Activated naive CD8-positive, alpha-beta T cell treated with anti-CD3 and anti-CD28 coated beads, Interleukin-2, amount 10 ng/mL, durations not matched to agents 7 days and 5 days (primary cell): ENCODE measurements at regions not wholly inside any gene's neighbourhood (a gene's known extent, or its start where the extent isn't known, plus 50 kb on each side); places are given as distances from the start of the nearest gene placed in this dataset.

Experiments used
- ATAC-seq: fragments of 150-1000 bp; cut with Tn5 transposase; one replicate; pipeline ENCODE4 v1.10.0; 2021; ENCODE audit warnings: low read depth, moderate library complexity
- POLR2A ChIA-PET: fragments of 350-600 bp; sonication (Branson Sonifier 250); formaldehyde crosslinking; loops from one replicate; lab custom pipeline; 2021; ENCODE audit warnings: antibody characterized with exemption; lab: Charles Lee
- DNase-seq: peaks from one replicate; pipeline ENCODE4 v3.0.0; 2021
- H3K27ac Mint-ChIP-seq: one replicate; pipeline ENCODE4 v1.8.0; 2022; ENCODE audit warnings: mild to moderate bottlenecking, mixed read lengths
- H3K27me3 Mint-ChIP-seq: one replicate; pipeline ENCODE4 v1.8.0; 2022; ENCODE audit warnings: mild to moderate bottlenecking, moderate library complexity, mixed read lengths
- H3K36me3 Mint-ChIP-seq: one replicate; pipeline ENCODE4 v1.8.0; 2021; ENCODE audit warnings: mild to moderate bottlenecking, mixed read lengths
- H3K4me1 Mint-ChIP-seq: one replicate; pipeline ENCODE4 v1.8.0; 2021; ENCODE audit warnings: mixed read lengths
- H3K4me3 Mint-ChIP-seq: one replicate; pipeline ENCODE4 v1.8.0; 2022; ENCODE audit warnings: mild to moderate bottlenecking, moderate library complexity, mixed read lengths
- H3K9me3 Mint-ChIP-seq: one replicate; pipeline ENCODE4 v1.8.0; 2021; ENCODE audit warnings: mixed read lengths

DNA sequence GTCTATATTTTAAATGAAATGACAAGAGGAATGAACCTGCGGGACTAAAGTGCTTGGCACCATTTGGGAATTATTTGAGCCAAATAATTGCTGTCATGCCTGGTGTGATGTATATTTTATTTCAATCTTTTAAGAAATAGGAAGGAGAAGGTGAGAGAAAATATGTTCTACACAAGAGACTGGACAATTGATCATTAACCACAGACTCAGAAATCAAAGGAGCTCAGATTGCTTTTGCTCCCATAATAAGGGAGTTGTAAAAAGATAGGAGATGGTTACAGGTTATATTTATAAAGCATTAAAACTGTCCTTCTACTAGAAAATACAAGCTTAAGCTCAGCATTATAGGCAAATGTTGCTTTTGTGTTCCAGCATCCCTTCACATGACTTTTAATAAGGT is 515.2 kb upstream of the SULF2 start:
- ATAC-seq, result no peak
- POLR2A ChIA-PET, result no interaction called here
- no peaks in the 10 kb centered on the region for H3K4me1 Mint-ChIP-seq

DNA sequence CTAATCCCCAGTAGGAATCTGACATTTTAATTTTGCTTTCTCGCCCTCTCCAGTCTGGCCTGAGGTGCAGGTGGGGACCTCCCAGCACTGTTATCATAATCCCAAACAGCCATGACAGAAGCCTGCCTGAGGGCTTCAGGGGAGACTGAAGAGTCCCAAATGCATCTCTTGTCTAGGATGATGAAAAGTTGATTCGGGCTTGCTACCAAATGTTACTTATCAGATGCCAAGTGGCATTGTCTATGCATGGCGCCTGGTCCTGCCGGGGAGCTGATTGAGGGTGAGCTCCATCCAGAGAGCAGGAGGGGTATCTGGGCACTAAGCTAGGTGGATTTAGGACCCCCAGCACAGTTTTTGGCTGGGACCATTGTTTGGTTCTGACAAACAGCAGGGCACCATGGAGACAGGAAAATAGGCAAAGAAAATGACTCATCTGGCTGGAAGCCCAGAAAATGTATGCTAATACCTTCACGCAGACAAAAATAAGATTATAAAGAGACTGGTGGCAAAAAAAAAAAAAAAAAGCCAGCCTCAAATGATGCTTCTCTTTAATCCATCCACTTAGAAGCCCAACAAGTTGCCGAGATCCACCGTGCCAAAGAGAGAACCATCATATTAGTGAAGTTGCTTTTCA is 513.7 kb upstream of the SULF2 start:
- no peaks in the 10 kb centered on the region for H3K36me3 Mint-ChIP-seq
- no peak for DNase-seq
- no peaks in the 10 kb centered on the region for H3K4me1 Mint-ChIP-seq
- H3K9me3 Mint-ChIP-seq, result peaks cover 2% of the 10 kb centered on the region
- ATAC-seq, result no peak
- H3K4me3 Mint-ChIP-seq, result no peak overlapping the region
- peaks cover 14% of the 10 kb centered on the region for H3K27me3 Mint-ChIP-seq
- no peak overlapping the region for H3K27ac Mint-ChIP-seq
- POLR2A ChIA-PET, result no interaction called here

More for the DNA sequence above, 515.2 kb upstream of the SULF2 start:
- DNase-seq, result no peak
- no peak overlapping the region for H3K27ac Mint-ChIP-seq
- peaks cover 2% of the 10 kb centered on the region for H3K9me3 Mint-ChIP-seq
- no peak overlapping the region for H3K4me3 Mint-ChIP-seq
- peaks cover 14% of the 10 kb centered on the region for H3K27me3 Mint-ChIP-seq
- no peaks in the 10 kb centered on the region for H3K36me3 Mint-ChIP-seq

DNA sequence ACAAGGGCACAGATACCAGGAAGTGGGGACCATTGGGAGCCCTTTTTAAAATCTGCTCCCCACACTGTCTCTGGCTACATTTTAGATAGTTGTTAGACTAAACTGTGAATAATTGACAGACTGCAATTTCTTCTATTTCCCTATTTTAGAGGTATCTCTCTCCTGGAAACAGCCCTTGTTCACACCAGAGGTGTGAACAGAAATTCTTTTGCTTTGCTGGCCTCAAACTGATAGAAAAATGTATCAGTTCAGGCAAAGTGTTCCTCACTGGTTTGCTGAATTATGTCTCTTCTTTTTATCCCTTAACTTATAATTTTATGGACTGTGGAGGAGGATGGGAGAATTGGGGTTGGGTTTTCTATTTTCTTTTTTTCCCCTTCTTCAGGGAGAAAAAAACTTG is 513.2 kb upstream of the SULF2 start:
- no peaks in the 10 kb centered on the region for H3K4me1 Mint-ChIP-seq
- POLR2A ChIA-PET, result no interaction called here
- H3K27ac Mint-ChIP-seq, result no peak overlapping the region
- ATAC-seq (no peak), DNase-seq (no peak)
- H3K9me3 Mint-ChIP-seq, result peaks cover 2% of the 10 kb centered on the region
- H3K27me3 Mint-ChIP-seq, result peaks cover 13% of the 10 kb centered on the region
- H3K4me3 Mint-ChIP-seq, result no peak overlapping the region
- no peaks in the 10 kb centered on the region for H3K36me3 Mint-ChIP-seq

DNA sequence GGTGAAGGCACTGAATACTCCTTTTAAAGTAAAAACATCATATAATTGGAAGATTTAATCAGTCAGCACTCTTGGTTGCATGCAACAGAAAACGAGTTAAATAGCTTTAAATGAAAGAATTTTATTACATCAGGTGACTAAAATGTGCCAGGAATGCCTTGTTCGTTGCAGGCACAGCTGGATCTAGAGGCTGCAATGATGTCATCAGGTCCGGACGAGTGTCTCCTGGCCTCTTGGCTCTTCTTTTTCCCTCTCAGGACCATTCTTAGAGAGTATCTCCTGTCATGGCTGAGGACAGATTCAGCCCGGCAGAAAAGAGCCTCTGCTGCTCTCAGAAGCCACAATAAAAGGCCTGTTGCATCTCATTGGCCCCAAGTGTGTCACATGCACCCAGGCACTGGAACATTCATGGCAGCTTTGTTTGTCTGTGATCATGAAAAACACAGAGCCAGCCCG is 510.7 kb upstream of the SULF2 start:
- no peak overlapping the region for H3K27ac Mint-ChIP-seq
- H3K36me3 Mint-ChIP-seq, result no peaks in the 10 kb centered on the region
- POLR2A ChIA-PET, result no interaction called here
- ATAC-seq (no peak), DNase-seq (no peak)
- H3K9me3 Mint-ChIP-seq, result peaks cover 2% of the 10 kb centered on the region
- H3K4me1 Mint-ChIP-seq, result no peaks in the 10 kb centered on the region
- H3K27me3 Mint-ChIP-seq, result peaks cover 11% of the 10 kb centered on the region
- no peak overlapping the region for H3K4me3 Mint-ChIP-seq

DNA sequence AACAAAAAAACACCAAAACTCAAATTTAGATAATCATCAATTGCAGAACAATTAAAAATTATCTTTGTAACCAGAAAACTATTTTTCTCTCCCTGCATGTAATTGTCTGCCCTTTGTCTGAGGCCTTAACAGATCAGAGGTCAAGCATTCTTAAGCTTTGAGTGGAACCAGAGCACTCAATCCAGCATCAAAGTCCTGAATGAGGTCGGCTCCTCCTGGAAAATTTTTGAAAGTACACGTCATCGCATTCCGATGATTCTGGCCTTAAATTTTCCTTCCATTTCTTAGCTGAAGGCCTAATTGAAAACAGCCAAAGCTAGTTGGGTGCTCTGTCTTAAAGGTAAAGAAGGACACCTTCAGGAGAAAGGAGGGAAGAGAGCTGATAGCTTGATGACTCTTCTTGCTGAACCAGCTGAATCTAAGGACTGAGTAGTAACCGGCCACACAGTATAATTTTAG is 510.2 kb upstream of the SULF2 start:
- POLR2A ChIA-PET, result no interaction called here
- ATAC-seq, result no peak

DNA sequence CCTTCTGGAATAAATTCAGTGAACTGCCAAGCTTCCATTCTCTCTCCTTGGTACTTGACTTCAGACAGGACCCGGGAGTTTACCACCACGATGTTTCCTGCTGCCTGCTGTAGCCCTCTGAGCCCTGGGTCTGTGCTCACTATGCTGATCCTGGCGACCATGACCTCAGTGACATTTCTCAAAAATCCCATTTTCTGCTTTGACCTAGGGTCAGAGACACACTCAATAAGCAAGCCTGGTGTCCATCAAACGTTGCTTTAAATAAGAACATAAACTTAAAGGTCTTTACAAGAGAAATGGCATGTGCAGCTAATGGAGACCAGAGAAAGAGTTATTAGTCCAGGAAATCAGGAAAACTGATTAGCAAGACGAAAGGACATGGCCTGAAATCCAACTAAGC is 509.7 kb upstream of the SULF2 start:
- DNase-seq, result no peak
- Mint-ChIP-seq H3K36me3 (no peaks in the 10 kb centered on the region), H3K4me1 (no peaks in the 10 kb centered on the region), H3K27ac (no peak overlapping the region), H3K4me3 (no peak overlapping the region), H3K9me3 (peaks cover 2% of the 10 kb centered on the region), H3K27me3 (peaks cover 14% of the 10 kb centered on the region)
- no peak for ATAC-seq
- POLR2A ChIA-PET, result no interaction called here

More for the DNA sequence above, 510.2 kb upstream of the SULF2 start:
- DNase-seq, result no peak
- H3K9me3 Mint-ChIP-seq, result peaks cover 2% of the 10 kb centered on the region
- H3K4me3 Mint-ChIP-seq, result no peak overlapping the region
- peaks cover 11% of the 10 kb centered on the region for H3K27me3 Mint-ChIP-seq
- no peak overlapping the region for H3K27ac Mint-ChIP-seq
- H3K36me3 Mint-ChIP-seq, result no peaks in the 10 kb centered on the region
- H3K4me1 Mint-ChIP-seq, result no peaks in the 10 kb centered on the region

DNA sequence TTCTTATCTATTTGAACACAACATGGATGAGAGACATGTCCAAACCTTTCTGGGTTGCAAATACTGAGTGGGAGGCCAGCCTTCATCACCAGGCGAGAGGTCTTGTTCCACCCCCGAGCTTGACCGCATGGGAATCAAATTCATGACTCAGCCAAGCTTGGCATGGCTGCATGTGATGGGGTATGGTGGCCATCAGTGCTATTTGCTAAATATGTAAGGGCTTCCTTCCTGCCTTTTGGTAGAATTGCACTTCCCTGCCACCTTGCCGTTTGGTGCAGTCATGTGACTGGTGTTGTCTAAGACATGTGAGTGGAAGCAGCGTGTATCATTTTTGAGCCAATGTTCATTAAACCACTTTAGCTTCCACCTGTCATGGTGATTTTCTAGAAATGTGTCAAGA is 508.9 kb upstream of the SULF2 start:
- Mint-ChIP-seq H3K9me3 (no peaks in the 10 kb centered on the region), H3K27ac (no peak overlapping the region), H3K36me3 (no peaks in the 10 kb centered on the region), H3K27me3 (peaks cover 11% of the 10 kb centered on the region), H3K4me1 (no peaks in the 10 kb centered on the region), H3K4me3 (no peak overlapping the region)
- ATAC-seq (no peak), DNase-seq (no peak)
- POLR2A ChIA-PET, result no interaction called here

DNA sequence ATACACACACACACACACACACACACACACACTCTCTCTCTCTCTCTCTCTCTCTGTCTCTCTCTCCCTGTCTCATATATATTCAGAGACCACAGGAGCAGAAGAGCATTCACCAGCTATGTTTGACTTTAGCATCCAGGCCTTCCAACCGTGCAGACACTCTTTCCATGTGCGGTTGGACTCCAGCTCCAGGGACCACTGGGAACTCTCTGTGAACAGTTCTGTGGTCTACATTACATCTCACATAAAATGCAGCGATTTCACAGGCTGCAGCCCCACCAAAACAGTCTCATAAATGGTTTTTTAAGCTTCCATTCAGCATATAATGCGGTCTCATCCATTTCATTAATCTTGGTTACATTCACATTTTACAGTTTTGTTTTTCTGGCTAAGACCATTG is 508.4 kb upstream of the SULF2 start:
- DNase-seq (no peak), ATAC-seq (no peak)
- Mint-ChIP-seq H3K4me3 (no peak overlapping the region), H3K4me1 (no peaks in the 10 kb centered on the region), H3K27me3 (peaks cover 6% of the 10 kb centered on the region), H3K36me3 (no peaks in the 10 kb centered on the region), H3K27ac (no peak overlapping the region), H3K9me3 (no peaks in the 10 kb centered on the region)
- POLR2A ChIA-PET, result no interaction called here

DNA sequence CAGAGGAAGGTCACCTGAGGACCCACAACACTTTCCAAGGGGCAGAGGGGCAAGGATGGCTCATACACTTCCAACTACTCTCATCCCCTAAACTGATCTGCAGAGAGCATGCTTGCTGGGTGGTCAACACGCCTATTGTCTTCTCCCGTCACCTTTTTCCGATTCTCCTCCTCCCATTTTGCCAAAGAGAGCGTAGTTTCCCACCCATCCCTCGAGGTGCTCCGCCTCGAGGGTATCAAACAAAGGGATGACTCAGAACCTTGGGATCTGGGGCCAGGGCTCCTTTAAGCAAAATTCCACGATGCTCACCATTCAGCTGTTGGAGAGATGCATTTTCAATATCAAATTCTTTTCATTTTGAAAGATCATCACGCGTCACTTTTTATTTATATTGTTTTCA is 507.5 kb upstream of the SULF2 start:
- Mint-ChIP-seq H3K4me1 (no peaks in the 10 kb centered on the region), H3K27me3 (peaks cover 6% of the 10 kb centered on the region)

DNA sequence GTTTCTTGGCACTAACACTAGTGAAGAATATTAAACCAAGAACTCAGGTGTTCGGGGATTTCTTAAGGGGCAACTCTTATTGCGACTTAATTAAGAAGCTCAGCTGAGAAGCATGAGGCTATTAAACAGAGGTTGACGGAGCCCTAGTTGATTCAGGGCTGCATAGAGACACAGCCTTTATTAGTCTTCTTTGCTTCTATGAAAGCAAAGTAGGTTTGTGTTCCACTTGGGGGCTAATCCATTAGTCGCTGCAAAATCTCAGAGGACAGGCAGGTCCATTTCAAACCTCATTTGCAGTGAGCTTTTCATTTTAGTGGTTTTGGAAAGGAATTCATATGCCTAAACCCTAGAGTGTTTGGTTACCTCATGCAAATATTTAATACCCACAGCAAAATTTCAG is 506.6 kb upstream of the SULF2 start:
- POLR2A ChIA-PET, result no interaction called here
- H3K36me3 Mint-ChIP-seq, result no peaks in the 10 kb centered on the region
- H3K4me1 Mint-ChIP-seq, result no peaks in the 10 kb centered on the region
- H3K27ac Mint-ChIP-seq, result no peak overlapping the region
- DNase-seq (no peak), ATAC-seq (no peak)
- no peaks in the 10 kb centered on the region for H3K9me3 Mint-ChIP-seq
- peaks cover 9% of the 10 kb centered on the region for H3K27me3 Mint-ChIP-seq
- H3K4me3 Mint-ChIP-seq, result no peak overlapping the region

More for the DNA sequence above, 507.5 kb upstream of the SULF2 start:
- Mint-ChIP-seq H3K4me3 (no peak overlapping the region), H3K27ac (no peak overlapping the region), H3K36me3 (no peaks in the 10 kb centered on the region), H3K9me3 (no peaks in the 10 kb centered on the region)
- no peak for DNase-seq
- ATAC-seq, result no peak
- POLR2A ChIA-PET, result no interaction called here

DNA sequence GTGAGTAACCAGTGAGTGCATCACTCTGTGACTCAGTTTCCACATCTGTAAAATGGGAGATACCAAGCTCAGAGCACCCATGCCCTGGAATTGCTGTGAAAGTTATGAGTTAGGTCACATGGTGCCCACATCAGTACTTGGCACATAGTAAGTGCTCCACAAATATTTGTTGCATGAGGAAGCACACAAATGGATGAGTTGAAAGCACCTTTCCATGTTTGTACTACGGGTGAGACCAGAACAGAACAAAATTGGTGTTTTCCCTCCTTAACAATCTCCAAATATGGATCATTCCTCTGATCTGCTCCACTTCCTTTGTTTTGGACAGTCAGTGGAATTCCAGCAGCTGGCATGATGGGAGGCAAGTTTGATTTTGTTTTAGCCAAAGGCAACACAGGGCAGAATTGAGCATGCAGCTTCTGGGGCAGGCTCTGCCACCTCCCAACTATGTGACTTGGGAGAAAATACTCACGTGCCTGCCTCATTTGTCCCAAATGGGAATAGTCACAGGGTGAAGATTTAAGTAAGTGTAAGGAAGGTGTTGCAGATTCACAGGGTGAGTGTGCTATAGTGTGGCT is 503.7 kb upstream of the SULF2 start:
- no peaks in the 10 kb centered on the region for H3K36me3 Mint-ChIP-seq
- H3K27me3 Mint-ChIP-seq, result peaks cover 14% of the 10 kb centered on the region
- POLR2A ChIA-PET, result no interaction called here
- no peak overlapping the region for H3K27ac Mint-ChIP-seq
- DNase-seq, result no peak
- no peak for ATAC-seq
- no peaks in the 10 kb centered on the region for H3K9me3 Mint-ChIP-seq
- H3K4me3 Mint-ChIP-seq, result no peak overlapping the region
- no peaks in the 10 kb centered on the region for H3K4me1 Mint-ChIP-seq

DNA sequence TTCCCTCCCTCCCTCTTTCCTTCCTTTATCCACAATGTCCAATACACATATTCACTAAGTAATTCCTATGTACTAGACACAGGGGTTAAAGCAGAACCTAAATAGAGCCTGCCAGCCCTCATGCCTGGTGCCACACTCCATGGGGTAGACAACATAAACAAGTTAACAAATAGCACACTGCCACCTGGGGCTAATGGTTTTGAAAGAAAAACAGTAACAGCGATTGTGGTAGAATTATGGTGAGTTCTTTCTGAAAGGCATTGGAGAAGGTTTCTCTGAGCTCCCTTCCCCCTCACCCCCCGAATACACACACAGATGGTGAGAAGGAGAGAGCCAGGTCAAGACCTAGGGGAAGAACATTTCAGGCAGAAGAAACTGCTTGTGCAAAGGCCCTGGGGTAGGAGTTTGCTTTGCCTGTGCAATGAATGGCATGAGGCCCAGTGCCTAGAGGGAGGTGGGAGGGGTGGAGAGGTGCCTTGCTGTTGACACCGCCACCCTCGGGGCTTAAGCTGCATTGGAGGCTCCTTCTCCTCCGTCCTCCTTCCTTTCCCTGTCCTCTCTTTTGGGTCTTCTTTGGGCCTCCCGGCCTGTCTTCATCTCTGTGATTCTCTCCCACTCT is 502.4 kb upstream of the SULF2 start:
- Mint-ChIP-seq H3K27ac (no peak overlapping the region), H3K27me3 (peaks cover 12% of the 10 kb centered on the region), H3K9me3 (no peaks in the 10 kb centered on the region), H3K36me3 (no peaks in the 10 kb centered on the region), H3K4me3 (no peak overlapping the region), H3K4me1 (no peaks in the 10 kb centered on the region)
- POLR2A ChIA-PET, result no interaction called here
- DNase-seq (no peak), ATAC-seq (no peak)

DNA sequence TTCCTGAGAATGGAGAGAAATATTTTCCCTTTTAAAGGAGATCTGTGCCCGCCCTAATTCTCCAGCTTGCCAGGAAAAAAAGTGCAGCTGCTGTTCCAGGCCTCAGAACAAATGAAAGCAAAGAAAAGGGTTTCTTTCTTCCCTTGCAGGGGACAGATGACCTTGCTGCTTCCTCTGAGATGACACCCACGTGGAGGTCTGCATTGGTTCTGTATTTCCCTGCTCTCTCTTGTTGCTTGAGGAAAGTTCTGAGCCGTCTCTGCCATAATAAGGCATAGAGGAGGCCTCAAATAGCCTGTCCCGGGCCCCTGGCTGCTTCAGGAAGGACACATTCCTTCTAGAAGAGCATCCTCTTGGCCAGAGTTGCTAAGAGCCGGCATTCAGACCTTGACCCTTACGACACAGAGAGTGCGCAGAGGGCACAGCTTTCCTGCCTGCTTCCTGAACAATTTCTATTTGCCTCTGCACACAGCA is 501.8 kb upstream of the SULF2 start:
- Mint-ChIP-seq H3K36me3 (no peaks in the 10 kb centered on the region), H3K4me3 (no peak overlapping the region), H3K9me3 (no peaks in the 10 kb centered on the region), H3K4me1 (no peaks in the 10 kb centered on the region), H3K27me3 (peaks cover 12% of the 10 kb centered on the region), H3K27ac (no peak overlapping the region)
- no peak for ATAC-seq
- no peak for DNase-seq
- POLR2A ChIA-PET, result no interaction called here

DNA sequence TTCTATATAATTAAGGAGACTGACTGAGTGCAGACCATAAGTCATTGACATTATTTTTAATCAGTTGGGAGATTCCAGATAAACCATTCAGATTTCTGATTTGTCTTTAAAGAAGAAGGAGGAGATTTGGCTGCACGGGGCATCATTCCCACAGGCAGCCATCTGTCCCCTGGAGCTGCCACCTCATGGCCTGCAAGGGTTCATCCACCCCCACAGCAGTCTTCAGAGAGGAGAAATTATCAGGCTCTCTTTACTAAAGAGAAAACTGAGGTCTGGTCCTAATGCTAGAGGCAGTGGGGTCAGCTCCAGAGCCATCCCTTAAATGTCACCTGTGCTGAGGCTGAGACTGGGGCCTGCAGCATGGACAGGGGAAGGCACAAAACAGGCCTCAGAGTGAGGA is 501.3 kb upstream of the SULF2 start:
- Mint-ChIP-seq H3K36me3 (no peaks in the 10 kb centered on the region), H3K27me3 (peaks cover 12% of the 10 kb centered on the region), H3K27ac (no peak overlapping the region), H3K4me3 (no peak overlapping the region), H3K9me3 (no peaks in the 10 kb centered on the region), H3K4me1 (no peaks in the 10 kb centered on the region)
- ATAC-seq, result no peak
- DNase-seq, result no peak
- POLR2A ChIA-PET, result interaction anchor here (0.6 kb wide), 1 partner anchor 47 kb away, joined by 5 read pairs; no protein-coding TSS in a partner anchor
